Cerebellar cortex (tissue), 1 donor: ENCODE measurements at regions not wholly inside any gene's neighbourhood (a gene's known extent, or its start where the extent isn't known, plus 50 kb on each side); places are given as distances from the start of the nearest gene placed in this dataset.

ENCODE experiments used
- DNase-seq: peaks from one replicate; pipeline ENCODE4 v3.0.0-alpha.2; 2015; ENCODE audit warnings: low spot score

DNA sequence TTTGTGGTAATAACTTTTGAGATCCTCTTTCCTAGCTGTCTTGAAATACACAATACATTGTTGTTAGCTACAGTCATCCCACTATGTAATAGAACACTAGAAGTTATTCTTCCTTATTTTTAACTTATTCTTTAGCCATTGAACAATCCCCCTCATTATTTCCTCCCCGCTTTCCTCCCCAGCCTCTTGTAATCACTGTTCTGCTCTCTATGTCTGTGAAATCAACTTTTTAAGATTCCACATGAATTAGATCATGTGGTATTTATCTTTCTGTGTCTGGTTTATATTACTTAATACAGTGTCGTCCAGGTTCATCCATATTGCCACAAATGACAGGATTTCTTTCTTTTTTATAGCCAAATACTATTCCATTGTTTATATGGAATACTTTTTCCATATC lies 72.9 kb downstream of the SLC10A2 start:
- no peak for DNase-seq

GRCh38 chr13:102984210-102984609 lies 82.0 kb downstream of the SLC10A2 start:
- DNase-seq, result no peak

GRCh38 chr13:102983496-102983895 lies 82.7 kb downstream of the SLC10A2 start:
- DNase-seq, result no peak

- DNase-seq, result peak; percentile 13
Observed at GRCh38 chr13:102980331-102980982, 85.8 kb downstream of the SLC10A2 start.

- no peak for DNase-seq
Observed at GRCh38 chr13:102978168-102978567, 88.0 kb downstream of the SLC10A2 start.

- DNase-seq, result no peak
Observed at GRCh38 chr13:102977471-102977870, 88.7 kb downstream of the SLC10A2 start.

- DNase-seq, result no peak
Observed at GRCh38 chr13:102974317-102975087, 91.7 kb downstream of the SLC10A2 start.

DNA sequence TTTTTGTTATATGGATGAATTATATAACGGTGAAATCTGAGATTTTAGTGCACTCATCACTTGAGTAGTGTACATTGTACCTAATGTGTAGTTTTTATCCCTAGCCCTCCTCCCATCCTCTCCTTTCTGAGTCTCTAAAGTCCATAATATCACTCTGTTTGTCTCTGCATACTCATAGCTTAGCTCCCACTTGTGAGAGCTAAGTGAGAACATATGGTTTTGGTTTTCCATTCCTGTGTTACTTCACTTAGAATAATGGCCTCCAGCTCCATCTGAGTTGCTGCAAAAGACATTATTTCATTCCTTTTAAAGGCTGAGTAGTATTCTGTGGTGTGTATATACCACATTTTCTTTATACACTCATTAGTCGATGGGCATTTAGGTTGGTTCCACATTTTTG lies 94.0 kb downstream of the SLC10A2 start:
- DNase-seq, result no peak

DNA sequence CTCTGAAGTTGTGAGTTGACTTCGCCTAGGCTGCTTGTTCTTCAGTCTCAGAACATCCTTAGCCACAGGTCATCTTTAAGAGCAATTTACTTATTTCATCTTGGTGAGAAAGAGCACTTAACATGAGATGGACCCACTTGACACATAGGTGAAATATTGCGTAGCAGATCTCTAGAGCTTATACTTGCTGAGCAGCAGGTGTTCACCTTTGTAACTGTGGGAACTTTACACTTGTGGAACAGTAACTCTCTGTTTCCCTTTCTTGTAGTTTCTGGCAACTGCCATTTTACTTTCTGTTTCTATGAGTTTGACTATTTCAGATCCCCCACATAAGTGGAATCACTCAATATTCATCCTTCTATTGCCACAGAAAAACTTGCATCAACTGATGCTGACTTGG lies 95.7 kb downstream of the SLC10A2 start:
- no peak for DNase-seq

GRCh38 chr13:102968572-102969228 lies 97.5 kb downstream of the SLC10A2 start:
- no peak for DNase-seq

DNA sequence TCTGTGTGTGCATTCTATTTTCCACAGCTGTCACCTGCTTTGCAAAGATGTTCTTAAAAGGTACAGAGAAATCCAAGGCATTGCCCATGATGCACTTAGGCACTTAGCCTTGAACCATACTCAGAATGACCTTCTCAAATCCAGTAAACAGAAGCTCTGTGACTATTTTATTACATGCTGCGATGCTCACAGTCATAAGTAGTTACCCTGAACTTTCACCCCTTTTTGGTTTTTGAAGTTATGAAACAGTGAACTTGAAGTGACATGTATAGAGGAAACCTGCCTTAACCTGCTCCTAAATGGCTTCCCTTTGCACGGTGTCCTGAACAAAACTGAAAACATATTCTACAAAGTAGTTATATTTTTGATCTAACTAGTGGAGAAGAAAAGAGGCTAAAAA lies 100.4 kb downstream of the SLC10A2 start:
- DNase-seq, result no peak

GRCh38 chr13:102962430-102962829 lies 103.8 kb downstream of the SLC10A2 start:
- no peak for DNase-seq

- DNase-seq, result no peak
Observed at GRCh38 chr13:102960959-102961358, 105.3 kb downstream of the SLC10A2 start.

GRCh38 chr13:102956449-102956848 lies 109.8 kb downstream of the SLC10A2 start:
- DNase-seq, result no peak

DNA sequence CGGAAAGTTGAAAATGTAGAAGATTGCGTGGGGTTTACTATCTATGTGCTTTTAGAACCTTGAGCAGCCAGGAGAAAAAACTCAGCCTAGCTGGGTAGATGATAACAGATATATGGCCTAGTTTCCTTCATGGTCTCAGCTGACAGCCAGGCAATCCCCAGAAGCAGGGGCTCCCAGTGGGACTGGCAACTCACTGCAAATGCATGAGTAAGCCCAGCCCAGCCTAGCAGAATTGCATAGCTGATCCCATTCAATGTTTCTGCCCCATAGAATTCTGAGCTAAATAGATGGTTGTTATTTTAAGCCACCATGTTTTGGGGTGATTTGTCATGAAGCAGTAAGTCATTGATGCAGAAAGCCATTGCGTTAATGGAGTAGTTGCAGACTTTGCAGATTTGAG lies 108.5 kb downstream of the ERCC5 start:
- DNase-seq, result no peak

- DNase-seq, result no peak
Observed at GRCh38 chr13:102951808-102952207, 106.0 kb downstream of the ERCC5 start.

GRCh38 chr13:102947745-102948405 lies 102.0 kb downstream of the ERCC5 start:
- DNase-seq, result peak; percentile 66

GRCh38 chr13:102945886-102946285 lies 100.1 kb downstream of the ERCC5 start:
- no peak for DNase-seq

DNA sequence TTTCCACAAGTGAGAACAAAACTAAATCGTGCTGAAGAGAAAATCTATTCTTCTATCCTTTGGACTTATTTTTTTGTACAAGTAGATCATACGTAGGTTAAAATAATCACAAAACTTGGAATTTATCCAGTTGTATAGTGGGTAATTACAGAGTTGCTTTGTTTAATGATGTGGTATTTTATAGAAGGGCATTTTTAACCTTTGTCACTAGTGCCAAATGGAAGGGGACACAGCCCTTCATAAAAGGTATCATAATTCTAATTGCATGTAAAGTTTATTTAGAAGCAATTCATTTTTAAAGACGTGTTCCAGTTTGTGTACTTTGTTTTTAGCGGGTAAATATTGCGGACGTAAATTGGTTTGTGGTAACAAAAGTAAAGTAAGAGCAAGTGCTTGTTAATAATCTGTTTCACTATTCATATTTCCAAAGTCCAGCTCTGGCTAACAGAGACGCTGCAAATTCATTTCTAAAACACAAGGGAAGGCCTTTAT lies 99.5 kb downstream of the ERCC5 start:
- DNase-seq, result no peak

- DNase-seq, result no peak
Observed at GRCh38 chr13:102944821-102945220, 99.0 kb downstream of the ERCC5 start.

DNA sequence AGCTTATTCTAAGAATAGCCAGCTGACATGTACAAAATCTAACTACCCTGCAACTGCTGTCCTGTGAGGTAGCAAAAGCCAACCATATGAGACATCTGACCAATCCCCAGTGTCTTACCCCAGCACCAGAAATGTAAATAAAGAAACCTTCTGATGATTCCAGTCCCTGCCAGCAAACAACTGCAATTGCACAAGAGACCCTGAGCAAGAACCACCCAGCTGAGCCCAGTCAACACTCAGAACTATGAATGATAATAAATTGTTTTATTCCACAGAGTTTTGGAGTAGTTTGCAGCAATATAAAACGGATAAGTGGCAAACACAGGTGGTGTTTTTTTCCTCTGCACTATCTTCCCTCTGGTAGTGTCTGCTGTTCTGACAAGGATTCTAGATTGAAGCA lies 94.9 kb downstream of the ERCC5 start:
- DNase-seq, result no peak

DNA sequence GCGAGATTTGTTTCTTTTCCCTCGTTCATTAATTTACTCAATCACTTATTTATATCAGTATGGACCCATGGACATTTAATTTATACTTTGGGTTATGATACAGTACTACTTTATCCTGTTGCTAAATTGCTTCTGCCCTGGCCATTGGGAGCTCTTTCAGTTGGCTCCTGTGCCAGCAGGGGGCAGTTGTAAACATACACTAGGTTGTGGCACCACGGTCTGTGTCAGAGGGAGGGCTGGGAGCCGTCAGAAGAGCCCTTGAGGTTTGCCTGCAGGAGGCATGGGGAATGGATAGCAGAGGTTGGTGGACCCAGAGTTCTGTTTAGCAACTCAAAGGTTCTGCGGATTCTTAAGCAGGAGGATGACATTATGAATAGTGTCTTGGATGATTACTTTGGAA lies 94.3 kb downstream of the ERCC5 start:
- DNase-seq, result no peak
